HUES6 (cell line): ENCODE measurements at regions not wholly inside any gene's neighbourhood (a gene's known extent, or its start where the extent isn't known, plus 50 kb on each side); places are given as distances from the start of the nearest gene placed in this dataset.

Source experiments
- H3K27ac ChIP-seq: 2 replicates; pipeline ENCODE4 v1.7.0; 2013; ENCODE audit warnings: low read depth, mild to moderate bottlenecking, low read length, inconsistent platforms
- H3K27me3 ChIP-seq: 2 replicates; pipeline ENCODE4 v1.6.1; 2013; ENCODE audit warnings: low read length; ENCODE audit not compliant: control insufficient read depth, insufficient read depth
- H3K36me3 ChIP-seq: 2 replicates; pipeline ENCODE4 v1.6.1; 2013; ENCODE audit warnings: low read length; ENCODE audit not compliant: control insufficient read depth, insufficient read depth
- H3K4me1 ChIP-seq: 2 replicates; pipeline ENCODE4 v1.6.1; 2013; ENCODE audit warnings: low read length; ENCODE audit not compliant: control insufficient read depth, insufficient read depth
- H3K4me3 ChIP-seq: 2 replicates; pipeline ENCODE4 v1.5.1; 2013; ENCODE audit warnings: low read depth, low read length
- H3K9ac ChIP-seq: one replicate; pipeline ENCODE4 v1.6.1; 2013; ENCODE audit warnings: mild to moderate bottlenecking, low read length
- H3K9me3 ChIP-seq: 2 replicates; pipeline ENCODE4 v1.6.1; 2013; ENCODE audit warnings: low read depth, low read length; ENCODE audit not compliant: control insufficient read depth, insufficient read depth

DNA sequence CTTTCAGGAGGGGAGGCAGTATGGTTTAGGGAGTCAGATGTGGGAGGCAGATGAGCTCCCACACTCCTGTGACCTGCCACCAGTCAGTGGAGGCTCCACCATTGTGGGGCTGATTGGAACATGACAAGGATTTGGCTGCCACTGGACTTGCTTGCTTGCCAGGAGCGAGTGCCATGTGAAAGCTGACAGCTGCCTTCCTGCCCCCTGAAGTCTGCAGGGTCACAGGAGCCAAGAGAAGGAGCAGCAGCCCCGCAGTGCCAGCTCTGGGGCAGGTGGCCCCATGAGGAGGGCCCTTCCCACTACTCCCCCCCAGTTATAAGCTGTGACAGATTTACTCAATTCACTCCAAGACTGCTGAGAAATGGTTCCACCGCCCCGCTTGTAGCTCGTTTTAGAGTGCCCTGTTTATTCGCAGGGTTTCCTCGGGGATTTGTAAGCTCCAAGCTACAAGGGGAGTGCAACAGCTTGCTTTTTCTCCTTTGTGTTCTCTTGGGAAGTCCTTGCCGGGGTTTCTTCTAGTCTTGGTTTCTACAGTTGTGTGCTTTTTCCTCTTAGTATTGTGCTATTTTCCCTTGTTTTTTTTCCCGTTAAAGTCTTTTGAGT is 414.3 kb downstream of the MEIS1 start:
- H3K36me3 ChIP-seq, result no peaks in the 10 kb centered on the region
- no peaks in the 10 kb centered on the region for H3K9me3 ChIP-seq
- H3K27ac ChIP-seq, result no peak overlapping the region
- H3K27me3 ChIP-seq, result no peaks in the 10 kb centered on the region
- H3K4me3 ChIP-seq, result no peak overlapping the region
- no peak overlapping the region for H3K9ac ChIP-seq
- H3K4me1 ChIP-seq, result no peaks in the 10 kb centered on the region

DNA sequence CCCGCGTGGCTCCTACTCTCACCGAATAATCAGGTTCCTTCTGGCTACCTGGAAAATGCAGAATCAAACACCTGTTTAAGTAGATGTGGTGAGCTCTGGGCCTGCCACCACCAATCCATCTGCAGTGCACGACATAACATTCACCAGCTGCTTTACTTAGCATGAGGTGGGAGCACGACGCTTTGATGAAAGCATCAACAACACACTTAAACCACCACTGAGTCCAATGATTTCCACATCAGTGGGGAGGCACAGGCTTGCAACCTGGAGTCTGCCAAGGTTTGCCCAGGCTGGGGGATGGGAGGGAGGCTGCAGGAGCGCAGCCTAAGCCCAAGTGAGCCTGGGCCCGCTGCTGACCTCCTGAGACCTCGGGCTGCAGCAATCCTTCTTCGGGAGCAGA is 415.5 kb downstream of the MEIS1 start:
- Histone ChIP-seq H3K27me3 (no peaks in the 10 kb centered on the region), H3K36me3 (no peaks in the 10 kb centered on the region), H3K4me1 (no peaks in the 10 kb centered on the region), H3K9ac (no peak overlapping the region), H3K4me3 (no peak overlapping the region), H3K27ac (no peak overlapping the region), H3K9me3 (no peaks in the 10 kb centered on the region)

DNA sequence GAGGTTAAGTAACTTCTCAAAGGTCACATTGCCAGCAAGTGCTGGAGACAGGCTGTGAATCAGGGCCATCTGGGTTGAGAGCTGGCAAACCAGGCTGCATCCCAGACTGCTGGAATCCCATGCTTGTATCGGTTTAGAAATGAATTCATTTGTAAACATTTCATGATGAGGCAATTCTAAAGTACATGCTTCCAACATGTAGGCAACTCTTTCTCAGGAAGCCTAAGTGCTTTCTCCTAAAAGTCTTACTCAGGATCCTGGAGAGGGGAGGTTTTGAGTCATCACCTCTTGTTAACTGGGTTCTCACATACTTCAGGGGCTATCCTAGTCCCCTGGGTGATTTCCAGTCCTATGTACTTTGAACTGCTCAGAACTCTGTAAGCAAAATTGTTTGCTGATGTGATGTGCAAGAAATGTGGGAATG is 416.5 kb downstream of the MEIS1 start:
- Histone ChIP-seq H3K4me1 (no peaks in the 10 kb centered on the region), H3K27ac (no peak overlapping the region), H3K36me3 (no peaks in the 10 kb centered on the region), H3K4me3 (no peak overlapping the region), H3K9ac (no peak overlapping the region), H3K9me3 (no peaks in the 10 kb centered on the region), H3K27me3 (no peaks in the 10 kb centered on the region)

DNA sequence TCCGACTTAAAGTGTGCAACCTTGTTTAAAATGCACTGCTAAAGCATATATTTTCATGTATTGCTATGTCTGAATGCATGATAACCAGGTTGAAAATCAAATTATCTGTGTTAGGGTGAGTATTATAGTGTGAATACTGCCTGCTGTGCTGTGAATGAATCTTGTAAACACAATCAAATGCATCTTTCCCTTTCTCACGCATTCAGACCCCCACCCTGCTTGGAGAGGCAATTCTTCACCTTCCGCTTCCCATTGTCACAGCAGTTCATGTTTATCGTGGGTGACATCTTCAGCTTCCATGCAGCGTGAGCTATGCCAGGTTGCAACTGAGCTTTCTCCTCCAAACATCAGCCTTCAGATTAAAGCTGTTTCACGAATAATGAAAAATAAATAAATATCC is 418.0 kb downstream of the MEIS1 start:
- H3K4me1 ChIP-seq, result no peaks in the 10 kb centered on the region
- H3K27me3 ChIP-seq, result no peaks in the 10 kb centered on the region
- H3K9me3 ChIP-seq, result no peaks in the 10 kb centered on the region
- no peak overlapping the region for H3K27ac ChIP-seq
- no peak overlapping the region for H3K4me3 ChIP-seq
- H3K36me3 ChIP-seq, result no peaks in the 10 kb centered on the region
- no peak overlapping the region for H3K9ac ChIP-seq

DNA sequence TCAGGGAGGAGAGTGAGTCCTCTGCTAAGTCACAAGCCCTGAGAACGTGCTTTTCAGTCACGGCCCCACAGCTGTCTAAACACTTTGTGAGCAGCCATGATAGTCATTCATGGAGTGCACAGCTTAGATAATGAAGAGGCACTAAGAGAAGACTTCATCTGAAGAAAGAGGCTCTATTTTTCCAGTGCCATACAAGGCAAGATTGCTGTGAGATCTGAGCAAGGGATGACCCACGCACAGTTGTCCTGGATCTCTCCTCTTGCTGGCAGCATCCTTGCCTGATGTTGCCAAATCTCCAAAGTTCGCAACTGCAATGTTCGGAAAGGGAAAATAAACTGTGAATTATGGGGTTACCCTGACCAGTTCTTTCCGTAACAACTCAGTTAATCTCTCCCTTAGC is 418.7 kb downstream of the MEIS1 start:
- Histone ChIP-seq H3K27ac (no peak overlapping the region), H3K4me3 (no peak overlapping the region), H3K27me3 (no peaks in the 10 kb centered on the region)

DNA sequence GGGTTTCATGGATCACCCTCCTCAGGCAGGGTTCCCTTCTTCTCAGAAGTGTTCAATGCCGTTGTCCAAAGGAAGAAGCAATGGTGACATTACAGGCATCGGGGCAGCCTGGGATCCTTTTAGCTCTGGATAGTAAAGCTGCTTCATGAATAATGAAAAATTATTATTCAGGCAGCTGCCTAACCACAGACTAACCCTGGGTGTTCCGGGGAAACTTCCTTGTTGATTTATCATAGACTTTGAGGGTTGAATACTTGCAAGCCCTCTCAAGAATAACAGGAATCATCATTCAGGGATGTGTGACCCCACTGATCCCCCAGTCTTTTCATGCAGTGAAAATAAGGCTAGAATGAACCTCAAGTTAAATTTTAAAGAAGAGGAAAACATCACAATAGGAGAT is 419.4 kb downstream of the MEIS1 start:
- no peak overlapping the region for H3K27ac ChIP-seq
- no peak overlapping the region for H3K9ac ChIP-seq
- H3K27me3 ChIP-seq, result no peaks in the 10 kb centered on the region
- no peaks in the 10 kb centered on the region for H3K9me3 ChIP-seq
- no peaks in the 10 kb centered on the region for H3K4me1 ChIP-seq
- H3K36me3 ChIP-seq, result no peaks in the 10 kb centered on the region
- no peak overlapping the region for H3K4me3 ChIP-seq

More for the DNA sequence above, 418.7 kb downstream of the MEIS1 start:
- H3K9ac ChIP-seq, result no peak overlapping the region
- H3K9me3 ChIP-seq, result no peaks in the 10 kb centered on the region
- H3K36me3 ChIP-seq, result no peaks in the 10 kb centered on the region
- no peaks in the 10 kb centered on the region for H3K4me1 ChIP-seq

DNA sequence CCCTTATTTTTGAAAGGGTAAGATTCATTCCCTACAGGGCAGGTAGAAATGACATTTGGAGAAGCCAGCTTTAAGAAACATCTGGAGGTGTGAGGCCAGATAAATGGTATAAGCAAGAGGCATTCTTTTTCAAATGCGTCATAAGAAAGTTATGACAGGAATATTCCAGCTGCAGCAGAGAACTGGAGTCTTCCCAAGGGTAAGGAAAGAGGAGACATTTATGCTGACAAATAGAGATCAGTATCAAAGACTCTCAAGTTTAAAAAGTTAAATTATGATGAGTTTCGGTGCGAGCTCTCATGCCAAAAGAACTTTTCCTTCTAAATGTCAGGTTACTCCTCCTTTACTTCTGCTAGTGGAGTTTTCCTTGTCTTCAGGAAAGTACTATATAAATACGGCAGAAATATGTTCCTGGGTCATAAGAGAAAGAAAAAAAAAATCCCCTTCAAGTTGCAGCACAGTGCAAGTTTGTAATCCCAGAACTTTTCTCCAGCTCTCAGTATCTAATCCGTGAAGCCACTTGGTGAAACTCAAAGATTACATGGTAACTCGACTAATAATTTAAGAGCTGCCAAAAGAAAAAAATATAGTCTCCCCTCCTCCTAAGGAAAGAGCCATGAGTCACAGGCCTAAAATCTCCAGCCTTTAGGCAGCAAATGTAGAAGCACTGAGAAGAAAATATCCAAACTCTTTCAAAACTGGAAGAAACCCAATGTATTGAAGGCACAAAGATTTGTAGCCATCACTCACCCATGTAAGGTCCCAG is 428.1 kb downstream of the MEIS1 start:
- Histone ChIP-seq H3K27ac (no peak overlapping the region), H3K4me1 (no peaks in the 10 kb centered on the region), H3K27me3 (peaks cover 4% of the 10 kb centered on the region; the same call in 1 of the 2 replicates), H3K9me3 (no peaks in the 10 kb centered on the region), H3K36me3 (no peaks in the 10 kb centered on the region), H3K9ac (no peak overlapping the region), H3K4me3 (no peak overlapping the region)

DNA sequence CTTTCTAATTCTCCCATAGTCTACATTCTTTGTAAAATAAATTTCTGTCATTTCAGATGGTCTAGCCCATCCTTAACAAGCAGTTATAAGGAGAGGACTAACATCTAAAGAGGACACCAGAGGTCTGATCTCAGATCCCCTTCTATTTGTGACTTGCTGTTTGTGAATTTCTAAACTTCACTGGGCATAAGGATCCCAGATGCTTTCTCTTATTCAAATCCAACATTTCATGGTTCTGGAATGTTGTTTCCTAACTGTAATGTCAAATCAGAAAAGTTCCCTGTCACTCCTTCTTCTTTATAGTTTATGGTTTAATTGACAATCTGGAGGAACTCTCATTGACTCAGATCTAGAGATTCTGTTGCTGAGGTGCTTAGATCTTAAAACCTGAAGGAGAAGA is 430.2 kb downstream of the MEIS1 start:
- Histone ChIP-seq H3K36me3 (no peaks in the 10 kb centered on the region), H3K9me3 (no peaks in the 10 kb centered on the region), H3K9ac (no peak overlapping the region), H3K27ac (no peak overlapping the region), H3K27me3 (peaks cover 4% of the 10 kb centered on the region; the same call in 1 of the 2 replicates), H3K4me1 (no peaks in the 10 kb centered on the region), H3K4me3 (no peak overlapping the region)

DNA sequence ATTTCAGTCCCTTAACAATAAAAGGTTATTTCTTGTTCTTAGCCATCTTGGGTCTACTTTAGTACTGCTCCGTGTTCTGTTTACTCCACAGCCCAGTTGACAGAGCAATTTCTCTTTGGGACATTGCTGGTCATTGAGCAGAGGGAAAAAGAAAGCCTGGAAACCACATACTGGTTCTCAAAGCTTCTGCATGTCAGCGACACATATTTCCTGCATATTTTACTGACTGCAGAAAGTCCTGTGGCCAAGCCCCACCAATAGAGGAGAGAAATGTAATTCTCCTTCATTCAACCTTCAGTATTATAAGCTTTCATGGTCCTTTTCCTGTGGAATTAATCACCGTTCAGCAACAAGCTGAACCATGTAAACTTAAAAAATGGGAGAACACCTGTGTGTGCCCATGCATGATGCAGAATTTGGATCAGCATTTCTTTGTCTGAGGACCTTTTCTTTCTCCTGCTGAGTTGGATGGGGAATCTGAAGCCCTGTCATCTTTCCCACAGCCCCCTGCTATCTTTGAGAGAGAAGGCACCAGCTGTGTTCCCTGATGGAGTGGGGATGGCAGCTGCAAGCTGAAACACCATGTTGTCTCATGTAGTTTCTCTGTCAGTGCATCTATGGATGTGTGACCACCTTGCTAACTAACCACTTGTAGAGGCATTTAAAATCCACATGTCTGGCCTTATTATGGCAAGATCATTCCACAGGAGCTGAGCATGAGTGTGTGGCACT is 431.6 kb downstream of the MEIS1 start:
- peaks cover 4% of the 10 kb centered on the region; the same call in 1 of the 2 replicates for H3K27me3 ChIP-seq
- no peaks in the 10 kb centered on the region for H3K36me3 ChIP-seq
- no peak overlapping the region for H3K9ac ChIP-seq
- H3K4me3 ChIP-seq, result no peak overlapping the region
- no peaks in the 10 kb centered on the region for H3K4me1 ChIP-seq
- H3K27ac ChIP-seq, result no peak overlapping the region
- H3K9me3 ChIP-seq, result no peaks in the 10 kb centered on the region

DNA sequence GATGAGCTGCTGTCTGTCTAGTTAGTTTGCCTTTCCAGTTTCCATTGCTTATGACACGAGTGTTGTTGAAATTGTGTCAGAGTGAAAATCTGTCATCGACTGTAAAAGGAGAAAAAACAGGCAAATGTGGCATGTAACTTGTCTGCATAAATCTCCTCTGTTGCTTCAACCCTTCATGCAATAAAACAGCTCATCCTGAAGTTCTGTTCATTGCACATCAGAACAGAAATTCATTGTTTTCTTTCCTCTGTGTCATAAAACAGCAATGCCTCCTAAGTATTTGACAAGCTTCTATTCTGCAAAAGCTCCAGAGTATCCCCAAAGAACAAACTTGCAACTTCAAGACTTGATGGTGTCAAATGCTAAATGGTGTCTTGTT is 432.1 kb downstream of the MEIS1 start:
- Histone ChIP-seq H3K4me3 (no peak overlapping the region), H3K4me1 (no peaks in the 10 kb centered on the region), H3K27me3 (peaks cover 4% of the 10 kb centered on the region; the same call in 1 of the 2 replicates), H3K36me3 (no peaks in the 10 kb centered on the region), H3K27ac (no peak overlapping the region), H3K9me3 (no peaks in the 10 kb centered on the region), H3K9ac (no peak overlapping the region)

DNA sequence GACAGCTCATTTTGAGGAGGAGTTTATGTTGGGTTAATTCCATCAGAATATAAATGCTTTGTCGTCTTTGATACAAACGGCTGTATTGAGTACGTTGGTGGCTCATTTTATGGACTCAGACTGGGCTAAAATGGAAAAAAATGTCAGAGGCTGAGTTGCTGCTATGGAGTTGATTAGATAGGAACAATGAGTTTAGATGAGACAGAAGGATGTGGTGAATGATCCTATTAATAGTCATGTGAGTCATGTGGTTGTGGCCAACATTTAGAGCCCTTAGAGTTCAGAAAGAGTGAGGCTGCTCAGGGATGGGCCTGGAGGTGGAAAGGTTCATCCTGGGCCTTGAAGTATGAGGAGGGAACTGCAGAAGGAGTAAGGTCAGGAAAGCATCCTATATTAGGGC is 434.2 kb downstream of the MEIS1 start:
- peaks cover 4% of the 10 kb centered on the region; the same call in 1 of the 2 replicates for H3K27me3 ChIP-seq
- H3K9me3 ChIP-seq, result no peaks in the 10 kb centered on the region
- H3K9ac ChIP-seq, result no peak overlapping the region
- H3K4me3 ChIP-seq, result no peak overlapping the region
- no peaks in the 10 kb centered on the region for H3K36me3 ChIP-seq
- H3K27ac ChIP-seq, result no peak overlapping the region
- no peaks in the 10 kb centered on the region for H3K4me1 ChIP-seq
